ENCODE measurements at regions not wholly inside any gene's neighbourhood (a gene's known extent, or its start where the extent isn't known, plus 50 kb on each side); places are given as distances from the start of the nearest gene placed in this dataset.

DNA sequence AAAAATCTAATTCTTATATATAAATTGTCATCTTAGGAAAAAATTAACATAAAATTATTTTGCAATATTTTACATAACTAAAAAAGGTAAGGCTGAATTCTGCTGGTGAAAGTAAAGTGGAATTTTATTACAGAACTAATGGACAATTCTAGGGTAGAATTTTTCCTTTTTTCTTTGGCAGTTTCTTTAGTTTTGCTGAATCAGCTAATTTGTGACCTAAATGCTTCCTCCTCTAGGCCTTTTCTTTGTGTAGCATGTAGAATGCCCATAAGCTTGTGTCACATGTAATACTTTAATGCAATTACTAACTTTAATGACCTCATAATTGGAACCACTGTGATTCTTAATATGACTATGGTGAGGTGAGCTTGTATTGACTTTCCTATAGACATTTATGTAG lies 1378.4 kb upstream of the ADGRL4 start:
- TF ChIP-seq EP300 (IDR thresholded peaks at IDR 0.05; ENCODE audit: borderline replicate concordance): no peak
- no peak for TF ChIP-seq TEAD4 (IDR thresholded peaks at IDR 0.05)
- TF ChIP-seq CREB1 (IDR thresholded peaks at IDR 0.05; ENCODE audit: low read depth): no peak
- no peak for TF ChIP-seq TAF1 (IDR thresholded peaks at IDR 0.05; ENCODE audit: low read depth)
- no peak for TF ChIP-seq TCF12 (IDR thresholded peaks at IDR 0.05; ENCODE audit: low read depth)
- TF ChIP-seq, protein P1, sequence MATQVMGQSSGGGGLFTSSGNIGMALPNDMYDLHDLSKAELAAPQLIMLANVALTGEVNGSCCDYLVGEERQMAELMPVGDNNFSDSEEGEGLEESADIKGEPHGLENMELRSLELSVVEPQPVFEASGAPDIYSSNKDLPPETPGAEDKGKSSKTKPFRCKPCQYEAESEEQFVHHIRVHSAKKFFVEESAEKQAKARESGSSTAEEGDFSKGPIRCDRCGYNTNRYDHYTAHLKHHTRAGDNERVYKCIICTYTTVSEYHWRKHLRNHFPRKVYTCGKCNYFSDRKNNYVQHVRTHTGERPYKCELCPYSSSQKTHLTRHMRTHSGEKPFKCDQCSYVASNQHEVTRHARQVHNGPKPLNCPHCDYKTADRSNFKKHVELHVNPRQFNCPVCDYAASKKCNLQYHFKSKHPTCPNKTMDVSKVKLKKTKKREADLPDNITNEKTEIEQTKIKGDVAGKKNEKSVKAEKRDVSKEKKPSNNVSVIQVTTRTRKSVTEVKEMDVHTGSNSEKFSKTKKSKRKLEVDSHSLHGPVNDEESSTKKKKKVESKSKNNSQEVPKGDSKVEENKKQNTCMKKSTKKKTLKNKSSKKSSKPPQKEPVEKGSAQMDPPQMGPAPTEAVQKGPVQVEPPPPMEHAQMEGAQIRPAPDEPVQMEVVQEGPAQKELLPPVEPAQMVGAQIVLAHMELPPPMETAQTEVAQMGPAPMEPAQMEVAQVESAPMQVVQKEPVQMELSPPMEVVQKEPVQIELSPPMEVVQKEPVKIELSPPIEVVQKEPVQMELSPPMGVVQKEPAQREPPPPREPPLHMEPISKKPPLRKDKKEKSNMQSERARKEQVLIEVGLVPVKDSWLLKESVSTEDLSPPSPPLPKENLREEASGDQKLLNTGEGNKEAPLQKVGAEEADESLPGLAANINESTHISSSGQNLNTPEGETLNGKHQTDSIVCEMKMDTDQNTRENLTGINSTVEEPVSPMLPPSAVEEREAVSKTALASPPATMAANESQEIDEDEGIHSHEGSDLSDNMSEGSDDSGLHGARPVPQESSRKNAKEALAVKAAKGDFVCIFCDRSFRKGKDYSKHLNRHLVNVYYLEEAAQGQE (IDR thresholded peaks at IDR 0.05; ENCODE audit: low read depth): no peak
- TF ChIP-seq NFIC (IDR thresholded peaks at IDR 0.05): no peak
- no peak for TF ChIP-seq ZBTB7A (IDR thresholded peaks at IDR 0.05; ENCODE audit: low read depth)
- TF ChIP-seq CEBPB (IDR thresholded peaks at IDR 0.05): no peak
- TF ChIP-seq YY1 (IDR thresholded peaks at IDR 0.05; ENCODE audit: low read depth): no peak
- TF ChIP-seq, protein P2, sequence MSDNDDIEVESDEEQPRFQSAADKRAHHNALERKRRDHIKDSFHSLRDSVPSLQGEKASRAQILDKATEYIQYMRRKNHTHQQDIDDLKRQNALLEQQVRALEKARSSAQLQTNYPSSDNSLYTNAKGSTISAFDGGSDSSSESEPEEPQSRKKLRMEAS (IDR thresholded peaks at IDR 0.05): no peak
- no peak for TF ChIP-seq RAD21 (IDR thresholded peaks at IDR 0.05; ENCODE audit: low read depth)
- TF ChIP-seq, protein P3, sequence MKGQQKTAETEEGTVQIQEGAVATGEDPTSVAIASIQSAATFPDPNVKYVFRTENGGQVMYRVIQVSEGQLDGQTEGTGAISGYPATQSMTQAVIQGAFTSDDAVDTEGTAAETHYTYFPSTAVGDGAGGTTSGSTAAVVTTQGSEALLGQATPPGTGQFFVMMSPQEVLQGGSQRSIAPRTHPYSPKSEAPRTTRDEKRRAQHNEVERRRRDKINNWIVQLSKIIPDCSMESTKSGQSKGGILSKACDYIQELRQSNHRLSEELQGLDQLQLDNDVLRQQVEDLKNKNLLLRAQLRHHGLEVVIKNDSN (IDR thresholded peaks at IDR 0.05): no peak
- no peak for TF ChIP-seq EGR1 (IDR thresholded peaks at IDR 0.05)
